ENCODE measurements at regions not wholly inside any gene's neighbourhood (a gene's known extent, or its start where the extent isn't known, plus 50 kb on each side); places are given as distances from the start of the nearest gene placed in this dataset.

- TF ChIP-seq CTCF (IDR thresholded peaks at IDR 0.05) (no peak), POLR2A (IDR thresholded peaks at IDR 0.05) (no peak)
These were observed 215.5 kb upstream of the LRTM1 start for GRCh38 chr3:55143336-55143735.
